Pancreas (tissue), 10 donors: ENCODE measurements at regions not wholly inside any gene's neighbourhood (a gene's known extent, or its start where the extent isn't known, plus 50 kb on each side); places are given as distances from the start of the nearest gene placed in this dataset.
A peak's percentile ranks its signal among the peaks of the same experiment; 100 is the strongest.

ENCODE experiments used
- ATAC-seq, 4 donors: fragments of 200-7000 bp; cut with Tn5 transposase; one replicate each; pipeline versions ENCODE4 v1.8.0 to v1.9.1; 2020; ENCODE audit warnings: mild to moderate bottlenecking in 4 of 4, moderate library complexity in 4 of 4
- DNase-seq, 6 donors: peaks; one replicate each; pipeline ENCODE4 v3.0.0-alpha.2; 2020
- FAIRE-seq: peaks from 2 replicates; lab custom pipeline; 2012; peaks lifted over from hg19 to GRCh38; lab: Jason Lieb, UNC
- H3K27ac ChIP-seq, 4 donors: fragments of 200-600 bp; sonication (generic); 1 replicate in 3 of 4; 2 replicates in 1 of 4; pipeline versions ENCODE4 v1.5.0 to v1.8.0; 2020
- H3K27me3 ChIP-seq, 4 donors: fragments of 200-600 bp; one replicate each; pipeline ENCODE4 v1.8.0; 2021
- H3K36me3 ChIP-seq, 3 donors: fragments of 200-600 bp; sonication (generic) in 1 of 3; one replicate each; pipeline versions ENCODE4 v1.5.0 to v1.8.0; 2020 to 2021
- H3K4me1 ChIP-seq, 3 donors: fragments of 200-600 bp; one replicate each; pipeline ENCODE4 v1.8.0; 2021
- H3K4me3 ChIP-seq, 4 donors: fragments of 200-600 bp; sonication (generic) in 2 of 4; one replicate each; pipeline versions ENCODE4 v1.5.0 to v1.8.0; 2020 to 2021
- H3K9me3 ChIP-seq, 4 donors: fragments of 200-600 bp; one replicate each; pipeline ENCODE4 v1.8.0; 2021
- WGBS, 2 donors: extraction: QIAGEN DNeasy Blood & Tissue Kit; methylation state at CpG; one replicate each; pipeline ENCODE4 v1.1.7; 2013; 5-methylcytosine and 5-hydroxymethylcytosine counted together
- intact Hi-C, 3 donors: fragments of 100-400 bp; cut with DNase I; formaldehyde crosslinking; loops; one replicate each; pipeline versions ENCODE4 v1.11.1 to v1.14.2; 2022
- TF ChIP-seq, protein P1 (sequence below), 4 donors: fragments of 200-600 bp; sonication (generic) in 3 of 4; IDR thresholded peaks; one replicate each; pipeline versions ENCODE4 v1.5.0 to v1.8.0; 2021; ENCODE audit warnings: antibody characterized with exemption in 4 of 4
- donor health status: healthy with polysubstance abuse.
- donor health status: DM: no; HTN: no; CAD: no; lungs with moderate emphysema.
- donor health status: DM: no; HTN: no; CAD: no.
- donor health status: control.
- donor health status: control.
- donor health status: Bipolar disorder and iron deficiency.
- donor health status: DM: yes; HTN: yes; CAD: no.
- donor health status: DM: no; HTN: no; CAD: no.
- donor health status: DM: no; HTN: no; CAD: no.
- donor health status: DM: yes; HTN: yes; CAD: no.

DNA sequence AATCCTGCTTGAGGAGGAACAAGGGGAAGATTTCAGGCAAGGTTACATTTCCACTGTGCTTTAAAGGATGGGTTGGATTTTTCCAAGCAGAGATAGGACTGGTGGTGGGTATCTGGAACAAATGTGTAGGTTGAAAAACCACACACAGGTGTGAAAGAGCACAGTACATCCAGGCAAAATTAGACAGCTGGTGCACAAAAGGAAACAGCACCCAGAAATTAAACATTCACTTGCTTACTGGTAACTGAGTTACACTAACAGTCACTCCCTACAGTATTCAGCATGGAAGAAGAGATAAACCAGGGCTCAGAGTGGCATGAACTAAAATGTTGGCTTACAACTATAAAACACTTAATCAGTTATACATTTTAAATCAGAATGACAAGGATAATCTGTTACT is 81.5 kb upstream of the RASEF start:
- no peak overlapping the region for H3K27ac ChIP-seq
- peak in 2 of 4 donors; percentile 22 to 38 for ATAC-seq

DNA sequence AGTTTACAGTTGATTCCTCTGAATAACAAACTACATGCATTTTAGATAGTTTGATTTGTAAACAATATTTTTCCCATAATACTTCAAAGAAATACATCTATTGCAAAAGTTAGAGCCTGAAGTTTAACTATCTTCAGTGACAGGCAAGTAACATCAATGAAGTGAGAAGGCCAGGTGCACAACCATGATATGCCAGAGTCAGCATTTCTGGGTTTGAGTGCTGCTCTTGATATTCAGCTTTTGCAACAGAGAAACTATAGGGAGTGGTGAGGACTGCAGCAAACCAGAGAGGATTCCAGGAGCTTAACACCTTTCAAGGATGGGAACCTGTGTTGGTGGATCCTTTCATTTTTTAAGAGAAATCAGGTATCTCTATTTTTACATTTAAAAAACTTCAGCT is 79.4 kb upstream of the RASEF start:
- Histone ChIP-seq H3K4me1 (peaks cover 7 to 10% (median 10%) of the 10 kb centered on the region in 3 donors), H3K9me3 (no peaks in the 10 kb centered on the region), H3K27ac (no peak overlapping the region), H3K4me3 (no peak overlapping the region), H3K27me3 (no peaks in the 10 kb centered on the region), H3K36me3 (no peaks in the 10 kb centered on the region)
- ATAC-seq = no peak
- intact Hi-C loops = no loop called here
- FAIRE-seq = no peak
- TF ChIP-seq, protein P1, sequence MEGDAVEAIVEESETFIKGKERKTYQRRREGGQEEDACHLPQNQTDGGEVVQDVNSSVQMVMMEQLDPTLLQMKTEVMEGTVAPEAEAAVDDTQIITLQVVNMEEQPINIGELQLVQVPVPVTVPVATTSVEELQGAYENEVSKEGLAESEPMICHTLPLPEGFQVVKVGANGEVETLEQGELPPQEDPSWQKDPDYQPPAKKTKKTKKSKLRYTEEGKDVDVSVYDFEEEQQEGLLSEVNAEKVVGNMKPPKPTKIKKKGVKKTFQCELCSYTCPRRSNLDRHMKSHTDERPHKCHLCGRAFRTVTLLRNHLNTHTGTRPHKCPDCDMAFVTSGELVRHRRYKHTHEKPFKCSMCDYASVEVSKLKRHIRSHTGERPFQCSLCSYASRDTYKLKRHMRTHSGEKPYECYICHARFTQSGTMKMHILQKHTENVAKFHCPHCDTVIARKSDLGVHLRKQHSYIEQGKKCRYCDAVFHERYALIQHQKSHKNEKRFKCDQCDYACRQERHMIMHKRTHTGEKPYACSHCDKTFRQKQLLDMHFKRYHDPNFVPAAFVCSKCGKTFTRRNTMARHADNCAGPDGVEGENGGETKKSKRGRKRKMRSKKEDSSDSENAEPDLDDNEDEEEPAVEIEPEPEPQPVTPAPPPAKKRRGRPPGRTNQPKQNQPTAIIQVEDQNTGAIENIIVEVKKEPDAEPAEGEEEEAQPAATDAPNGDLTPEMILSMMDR (IDR thresholded peaks at IDR 0.05) = no peak
- no peak for DNase-seq

More for the DNA sequence above, 81.5 kb upstream of the RASEF start:
- intact Hi-C loops = no loop called here
- Histone ChIP-seq H3K27me3 (no peaks in the 10 kb centered on the region), H3K4me3 (no peak overlapping the region), H3K36me3 (no peaks in the 10 kb centered on the region), H3K4me1 (no peaks in the 10 kb centered on the region), H3K9me3 (no peaks in the 10 kb centered on the region)
- DNase-seq (no peak), FAIRE-seq (no peak)
- TF ChIP-seq, protein P1 (IDR thresholded peaks at IDR 0.05) = no peak

DNA sequence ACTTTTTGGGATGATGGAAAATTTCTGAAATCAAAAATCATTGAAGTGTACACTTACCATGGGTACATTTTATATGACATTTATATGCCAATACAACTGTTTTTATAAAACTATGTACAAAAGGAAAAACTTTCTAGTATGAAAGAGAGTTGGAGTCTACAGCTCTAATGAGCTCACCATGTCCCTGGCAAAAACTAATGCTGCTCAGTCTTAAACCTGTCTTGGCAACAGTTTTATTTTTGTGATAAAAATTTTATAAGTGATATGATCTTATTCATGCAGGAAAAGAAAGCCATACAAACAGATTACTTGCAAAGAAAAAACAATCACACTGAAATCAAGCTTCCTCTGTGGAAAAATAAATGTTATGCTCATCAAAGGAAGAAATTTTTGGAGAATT is 78.9 kb upstream of the RASEF start:
- H3K4me3 ChIP-seq = no peak overlapping the region

DNA sequence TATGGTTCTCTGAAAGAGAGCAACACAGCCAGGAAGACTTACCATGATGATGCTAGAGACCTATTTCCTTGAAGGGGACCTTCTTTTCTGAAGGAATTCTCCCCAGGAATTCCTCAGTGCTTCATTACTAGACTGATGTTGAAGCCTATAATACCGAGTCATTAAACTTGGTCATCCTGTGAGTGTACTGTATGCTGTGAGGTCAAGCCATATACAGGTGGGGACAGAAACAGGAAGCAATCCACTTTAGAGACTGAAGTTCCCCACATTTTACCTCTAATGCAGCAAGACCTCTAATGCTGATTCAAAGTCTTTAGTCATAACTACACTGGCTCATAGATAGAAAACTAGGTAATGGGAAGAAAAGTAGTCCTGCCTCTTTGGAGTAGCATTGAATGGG is 77.1 kb upstream of the RASEF start:
- Histone ChIP-seq H3K9me3 (no peaks in the 10 kb centered on the region), H3K27ac (no peak overlapping the region), H3K4me3 (no peak overlapping the region), H3K27me3 (no peaks in the 10 kb centered on the region), H3K36me3 (no peaks in the 10 kb centered on the region), H3K4me1 (peaks cover 8 to 10% (median 10%) of the 10 kb centered on the region in 3 donors)
- FAIRE-seq (no peak), DNase-seq (no peak), ATAC-seq (no peak)
- intact Hi-C loops = no loop called here
- 85 to 100% methylated on average over 1 of the region's 1 CpG for WGBS, 2 donors
- TF ChIP-seq, protein P1 (IDR thresholded peaks at IDR 0.05) = no peak

More for the DNA sequence above, 78.9 kb upstream of the RASEF start:
- no peak for FAIRE-seq
- H3K4me1 ChIP-seq = peaks cover 8 to 10% (median 10%) of the 10 kb centered on the region in 3 donors
- intact Hi-C loops = no loop called here
- peak in 1 of 4 donors; percentile 23 for ATAC-seq
- no peak for DNase-seq
- TF ChIP-seq, protein P1 (IDR thresholded peaks at IDR 0.05) = no peak
- H3K9me3 ChIP-seq = no peaks in the 10 kb centered on the region
- H3K27ac ChIP-seq = no peak overlapping the region
- H3K27me3 ChIP-seq = no peaks in the 10 kb centered on the region
- H3K36me3 ChIP-seq = no peaks in the 10 kb centered on the region

DNA sequence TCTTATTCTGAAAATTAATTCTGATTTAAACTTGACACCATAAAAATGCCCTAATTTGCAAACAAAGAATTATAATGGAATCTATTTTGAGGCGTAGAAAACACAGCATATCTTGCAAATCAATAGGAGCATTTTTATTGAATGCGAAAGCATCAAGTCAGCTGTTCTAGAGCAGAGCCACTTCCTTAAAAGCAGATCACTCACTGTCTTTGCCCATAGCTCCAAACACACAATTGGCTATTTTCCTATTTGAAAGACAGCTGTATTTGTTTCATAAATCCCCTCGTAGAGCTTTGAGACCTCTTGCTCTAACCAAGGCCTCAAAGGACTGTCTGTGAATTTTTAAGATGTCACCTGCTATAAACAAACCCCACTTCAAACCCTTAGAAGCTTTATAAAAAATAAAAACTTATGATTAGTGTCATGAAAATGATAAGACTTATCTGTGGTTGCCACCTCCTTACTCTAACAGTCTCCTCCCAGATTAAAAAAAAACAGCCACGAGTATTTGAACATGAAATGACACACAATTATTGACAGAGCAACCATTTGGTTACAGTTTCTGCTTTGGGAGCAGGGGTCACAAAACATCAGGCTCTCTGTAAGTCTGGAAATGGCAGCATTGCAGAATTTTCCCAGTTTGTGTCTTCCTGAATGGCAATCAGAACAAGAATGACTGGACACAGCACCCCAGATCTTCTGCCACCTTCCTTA is 75.6 kb upstream of the RASEF start:
- WGBS, 2 donors = 44 to 54% methylated on average over 4 of the region's 4 CpGs
- no peak for FAIRE-seq
- Histone ChIP-seq H3K27me3 (no peaks in the 10 kb centered on the region), H3K27ac (no peak overlapping the region), H3K36me3 (no peaks in the 10 kb centered on the region), H3K4me1 (peaks cover 8 to 10% (median 10%) of the 10 kb centered on the region in 3 donors), H3K9me3 (no peaks in the 10 kb centered on the region), H3K4me3 (no peak overlapping the region)
- ATAC-seq = peak in 3 of 4 donors; percentile 50 to 68 (median 61)
- TF ChIP-seq, protein P1 (IDR thresholded peaks at IDR 0.05) = no peak
- intact Hi-C loops = no loop called here
- DNase-seq = no peak
